ENCODE measurements at regions not wholly inside any gene's neighbourhood (a gene's known extent, or its start where the extent isn't known, plus 50 kb on each side); places are given as distances from the start of the nearest gene placed in this dataset.
A peak's percentile ranks its signal among the peaks of the same experiment; 100 is the strongest.

DNA sequence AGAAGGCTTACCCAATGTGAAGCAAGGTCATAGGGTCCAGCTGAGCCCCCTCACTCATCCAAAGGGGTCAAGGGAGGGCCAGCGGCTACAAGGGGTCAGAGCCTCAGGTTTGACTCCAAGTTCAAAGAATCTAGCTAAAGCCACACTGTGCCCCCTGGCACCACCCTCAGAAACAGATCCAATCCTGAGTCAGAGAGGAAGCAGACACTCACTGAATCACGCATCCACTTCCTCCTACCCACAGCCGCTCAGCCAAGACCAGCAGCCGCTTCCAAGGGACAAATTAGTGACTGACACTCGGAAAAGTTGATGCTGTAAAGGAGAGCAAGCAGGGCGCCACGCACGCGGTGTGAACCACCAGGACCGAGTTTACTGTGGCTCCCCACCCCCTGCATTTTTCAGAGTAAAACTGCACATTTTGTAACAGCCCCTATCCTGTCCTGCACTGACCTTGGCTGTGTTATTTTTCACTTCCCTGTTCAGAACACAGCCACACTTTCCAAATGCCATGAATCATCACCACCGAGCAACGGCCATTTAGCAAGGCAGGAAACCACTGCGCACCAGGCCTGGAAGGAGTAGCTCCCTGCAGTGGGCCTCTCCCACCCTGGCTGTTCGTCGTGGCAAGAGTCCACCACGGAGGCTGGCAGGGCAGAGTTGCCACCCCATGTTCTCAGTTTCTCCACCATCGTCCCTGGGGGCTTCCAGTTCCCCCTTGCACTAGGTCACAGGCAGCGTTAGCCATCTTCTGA is 147.8 kb downstream of the TOMM20 start (continued):
- TF ChIP-seq MGA (IDR thresholded peaks at IDR 0.05) (peak; percentile 79), SUPT5H (IDR thresholded peaks at IDR 0.05) (no peak), ADNP (tag; IDR thresholded peaks at IDR 0.05) (no peak; the same call in 1 of the 2 replicates), DIDO1 (tag; IDR thresholded peaks at IDR 0.05; ENCODE audit: low read depth) (peak; percentile 52; the same call in 1 of the 2 replicates), KDM2B (CRISPR knock-in tag; IDR thresholded peaks at IDR 0.05) (no peak), MCM2 (IDR thresholded peaks at IDR 0.05; ENCODE audit: low read depth) (no peak), NFIC (IDR thresholded peaks at IDR 0.05) (peak; percentile 38), CCAR2 (IDR thresholded peaks at IDR 0.05; ENCODE audit: low read depth, low read length) (no peak), TARDBP (IDR thresholded peaks at IDR 0.05) (no peak), TCF7L2 (IDR thresholded peaks at IDR 0.05; ENCODE audit: low read depth, low read length) (no peak), ARID4B (CRISPR knock-in tag; IDR thresholded peaks at IDR 0.05) (no peak), XRCC3 (IDR thresholded peaks at IDR 0.05) (no peak), SNAPC5 (CRISPR knock-in tag; IDR thresholded peaks at IDR 0.05) (no peak), STAG1 (CRISPR knock-in tag; IDR thresholded peaks at IDR 0.05; ENCODE audit: borderline replicate concordance) (no peak)

All from K562 (cell line).